HG02884 (cell line): ENCODE measurements at regions not wholly inside any gene's neighbourhood (a gene's known extent, or its start where the extent isn't known, plus 50 kb on each side); places are given as distances from the start of the nearest gene placed in this dataset.
"Not testable (repeated sequence)": the region's sequence is repeated elsewhere in the genome, so short reads cannot be mapped to it uniquely, and the experiment has no call there.

Experiments used
- ATAC-seq: cut with Tn5 transposase; IDR thresholded peaks from one replicate; pipeline ENCODE4 v1.9.1; 2021; ENCODE audit warnings: mild to moderate bottlenecking, moderate library complexity; ENCODE audit not compliant: unreplicated experiment

- no peak for ATAC-seq
These were observed 1904.9 kb downstream of the PCDH7 start for GRCh38 chr4:32624943-32625603.

- ATAC-seq, result no peak
These were observed 1905.6 kb downstream of the PCDH7 start for GRCh38 chr4:32625687-32626337.

- ATAC-seq, result no peak
These were observed 1911.7 kb downstream of the PCDH7 start for GRCh38 chr4:32631831-32632230.

GRCh38 chr4:32633421-32633820, 1913.3 kb downstream of the PCDH7 start:
- no peak for ATAC-seq

GRCh38 chr4:32645653-32646052, 1925.5 kb downstream of the PCDH7 start:
- no peak for ATAC-seq

- no peak for ATAC-seq
These were observed 1937.8 kb downstream of the PCDH7 start for GRCh38 chr4:32658019-32658418.

GRCh38 chr4:32661229-32661628, 1941.1 kb downstream of the PCDH7 start:
- ATAC-seq, result no peak

GRCh38 chr4:32662803-32663202, 1942.6 kb downstream of the PCDH7 start:
- no peak for ATAC-seq

GRCh38 chr4:32672359-32672758, 1952.2 kb downstream of the PCDH7 start:
- ATAC-seq, result no peak

- no peak for ATAC-seq
These were observed 1960.8 kb downstream of the PCDH7 start for GRCh38 chr4:32680946-32681345.

GRCh38 chr4:32684160-32684559, 1964.0 kb downstream of the PCDH7 start:
- ATAC-seq, result no peak

- ATAC-seq, result no peak
These were observed 1966.0 kb downstream of the PCDH7 start for GRCh38 chr4:32686123-32686522.

- no peak for ATAC-seq
These were observed 1969.3 kb downstream of the PCDH7 start for GRCh38 chr4:32689518-32689917.

- ATAC-seq, result no peak
These were observed 1977.2 kb downstream of the PCDH7 start for GRCh38 chr4:32697281-32697814.

- ATAC-seq, result no peak
These were observed 1980.7 kb downstream of the PCDH7 start for GRCh38 chr4:32700838-32701237.

GRCh38 chr4:32706893-32707292, 1986.7 kb downstream of the PCDH7 start:
- ATAC-seq, result no peak

- not testable (repeated sequence) for ATAC-seq
These were observed 1996.0 kb downstream of the PCDH7 start for GRCh38 chr4:32716090-32716620.

GRCh38 chr4:32735856-32736590, 2015.9 kb downstream of the PCDH7 start:
- no peak for ATAC-seq

- ATAC-seq, result no peak
These were observed 2024.0 kb downstream of the PCDH7 start for GRCh38 chr4:32744211-32744610.

- ATAC-seq, result no peak
These were observed 2025.2 kb downstream of the PCDH7 start for GRCh38 chr4:32745351-32745750.

- ATAC-seq, result no peak
These were observed 2027.9 kb downstream of the PCDH7 start for GRCh38 chr4:32748061-32748460.
